GM19043 (cell line): ENCODE measurements at regions not wholly inside any gene's neighbourhood (a gene's known extent, or its start where the extent isn't known, plus 50 kb on each side); places are given as distances from the start of the nearest gene placed in this dataset.

Source experiments
- ATAC-seq: cut with Tn5 transposase; IDR thresholded peaks from one replicate; pipeline ENCODE4 v1.9.1; 2021; ENCODE audit warnings: low read depth; ENCODE audit not compliant: unreplicated experiment

- no peak for ATAC-seq
Measured at GRCh38 chr1:82227306-82228095, 426.8 kb downstream of the ADGRL2 start.

- no peak for ATAC-seq
Measured at GRCh38 chr1:82226186-82226505, 425.4 kb downstream of the ADGRL2 start.

- no peak for ATAC-seq
Measured at GRCh38 chr1:82225421-82226185, 424.9 kb downstream of the ADGRL2 start.

- ATAC-seq = no peak
Measured at GRCh38 chr1:82223091-82223490, 422.4 kb downstream of the ADGRL2 start.

GRCh38 chr1:82221721-82222120 lies 421.0 kb downstream of the ADGRL2 start:
- ATAC-seq = no peak

- no peak for ATAC-seq
Measured at GRCh38 chr1:82220754-82221153, 420.0 kb downstream of the ADGRL2 start.

- ATAC-seq = no peak
Measured at GRCh38 chr1:82219841-82220240, 419.1 kb downstream of the ADGRL2 start.

- no peak for ATAC-seq
Measured at GRCh38 chr1:82218846-82219245, 418.1 kb downstream of the ADGRL2 start.

- ATAC-seq = no peak
Measured at GRCh38 chr1:82215853-82216175, 415.1 kb downstream of the ADGRL2 start.

GRCh38 chr1:82215056-82215852 lies 414.5 kb downstream of the ADGRL2 start:
- ATAC-seq = no peak

GRCh38 chr1:82214606-82215005 lies 413.9 kb downstream of the ADGRL2 start:
- no peak for ATAC-seq

GRCh38 chr1:82197606-82198005 lies 396.9 kb downstream of the ADGRL2 start:
- no peak for ATAC-seq

GRCh38 chr1:82195245-82195644 lies 394.5 kb downstream of the ADGRL2 start:
- no peak for ATAC-seq

GRCh38 chr1:82185084-82185483 lies 384.4 kb downstream of the ADGRL2 start:
- no peak for ATAC-seq

GRCh38 chr1:82181846-82182245 lies 381.1 kb downstream of the ADGRL2 start:
- ATAC-seq = no peak

GRCh38 chr1:82179131-82179530 lies 378.4 kb downstream of the ADGRL2 start:
- no peak for ATAC-seq

- no peak for ATAC-seq
Measured at GRCh38 chr1:82177192-82177591, 376.5 kb downstream of the ADGRL2 start.

GRCh38 chr1:82171955-82172354 lies 371.2 kb downstream of the ADGRL2 start:
- no peak for ATAC-seq

GRCh38 chr1:82168482-82168881 lies 367.7 kb downstream of the ADGRL2 start:
- ATAC-seq = no peak

GRCh38 chr1:82165304-82165703 lies 364.6 kb downstream of the ADGRL2 start:
- no peak for ATAC-seq
